T-helper 1 cell (primary cell): ENCODE measurements at regions not wholly inside any gene's neighbourhood (a gene's known extent, or its start where the extent isn't known, plus 50 kb on each side); places are given as distances from the start of the nearest gene placed in this dataset.

Experiments used
- DNase-seq, 5 donors: peaks; one replicate each; pipeline ENCODE4 v3.0.0-alpha.2; 2012 to 2020

DNA sequence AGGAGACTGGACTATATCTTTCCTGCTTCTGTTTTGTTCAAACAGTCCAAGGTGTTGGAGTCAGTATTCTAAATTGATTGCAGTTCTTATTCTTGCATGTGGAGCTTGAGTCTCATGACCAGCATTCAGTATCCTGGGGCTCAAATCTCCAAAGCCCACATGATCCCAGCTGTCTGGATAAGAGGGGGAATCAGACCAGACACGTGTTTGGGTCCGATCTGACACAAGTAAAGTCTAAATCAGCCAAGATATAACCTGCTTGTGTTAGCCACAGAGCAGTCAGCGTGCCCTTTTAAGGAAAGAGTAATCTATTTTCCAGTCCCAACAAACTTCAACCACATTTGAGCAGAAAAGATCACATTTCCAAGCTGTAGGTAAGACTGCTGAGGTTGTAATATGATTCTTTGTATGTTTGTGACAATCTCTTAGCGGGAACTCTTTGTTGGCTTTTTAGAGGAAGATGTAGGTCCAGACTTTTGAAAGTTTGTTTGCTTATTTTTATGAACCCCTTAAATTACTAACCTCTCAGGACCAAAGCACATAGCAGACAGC is 334.6 kb downstream of the SLC4A3 start:
- no peak for DNase-seq

DNA sequence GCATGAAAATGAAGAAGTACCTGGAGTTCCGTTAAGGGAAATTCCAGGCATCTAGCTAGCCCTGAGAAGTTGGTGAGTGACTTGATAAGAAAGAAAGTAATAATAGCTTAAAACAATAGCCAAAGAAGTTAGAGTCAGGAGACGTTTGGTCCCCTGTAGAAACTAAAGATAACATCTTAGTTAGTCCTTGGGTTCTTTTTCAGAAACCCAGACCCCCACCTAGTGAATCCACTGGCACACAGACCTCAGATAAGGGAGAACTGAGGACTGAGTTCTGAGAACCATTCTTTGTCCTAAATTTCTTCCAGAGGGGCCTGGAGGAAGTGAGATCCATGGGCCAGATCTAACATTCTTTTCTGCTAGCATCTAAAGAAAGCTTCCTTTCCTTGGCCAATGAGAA is 335.4 kb downstream of the SLC4A3 start:
- DNase-seq, result no peak

GRCh38 chr2:219965287-219966194 is 338.1 kb downstream of the SLC4A3 start:
- no peak for DNase-seq

GRCh38 chr2:219967247-219968245 is 340.1 kb downstream of the SLC4A3 start:
- DNase-seq, result no peak

DNA sequence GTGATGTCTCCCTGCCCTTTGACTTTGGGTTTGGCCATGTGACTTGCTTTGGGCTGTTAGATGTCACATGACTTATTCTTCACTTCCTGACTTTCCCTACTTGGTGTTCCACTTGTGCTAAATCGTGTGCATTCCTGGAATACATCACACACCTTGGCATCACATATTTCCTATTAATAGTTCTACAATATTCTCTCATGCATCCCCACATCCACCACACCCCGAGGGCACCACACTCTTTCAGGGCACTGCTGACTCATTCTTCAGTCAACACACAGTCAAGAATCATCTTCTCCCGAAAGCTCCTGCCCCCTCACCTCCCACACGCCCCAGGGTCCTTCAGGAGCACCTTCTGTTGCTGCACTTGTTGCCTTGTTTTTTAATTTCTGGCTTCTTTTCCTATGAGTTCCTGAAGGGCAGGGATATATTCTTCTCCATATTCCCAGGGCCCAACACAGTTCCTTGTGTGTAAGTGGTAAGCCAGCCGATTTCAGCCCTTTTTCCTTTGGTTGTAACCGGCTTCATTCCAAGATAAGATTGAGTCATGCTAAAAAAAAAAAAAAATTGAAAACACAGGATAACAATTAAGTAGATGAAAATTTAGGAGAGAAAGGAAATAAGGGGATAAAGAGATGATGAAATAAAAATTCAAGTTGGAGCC is 341.4 kb downstream of the SLC4A3 start:
- no peak for DNase-seq

DNA sequence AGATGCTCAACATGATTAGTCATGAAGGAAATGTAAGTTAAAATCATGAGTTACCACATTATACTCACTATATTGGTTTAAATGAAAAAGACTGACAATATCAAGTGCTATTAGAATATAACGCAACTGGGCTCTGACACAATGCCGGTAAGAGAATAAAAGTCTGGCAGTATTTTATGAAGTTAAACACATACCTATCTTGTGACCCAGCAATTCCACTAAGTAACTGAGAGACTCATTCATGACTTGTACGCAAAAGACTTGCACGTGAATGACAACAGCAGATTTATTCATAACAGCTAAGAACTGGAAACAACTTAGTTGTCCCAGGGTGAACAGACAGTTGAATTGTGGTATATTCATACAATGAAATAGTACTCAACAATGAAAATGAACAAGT is 342.1 kb downstream of the SLC4A3 start:
- no peak for DNase-seq

DNA sequence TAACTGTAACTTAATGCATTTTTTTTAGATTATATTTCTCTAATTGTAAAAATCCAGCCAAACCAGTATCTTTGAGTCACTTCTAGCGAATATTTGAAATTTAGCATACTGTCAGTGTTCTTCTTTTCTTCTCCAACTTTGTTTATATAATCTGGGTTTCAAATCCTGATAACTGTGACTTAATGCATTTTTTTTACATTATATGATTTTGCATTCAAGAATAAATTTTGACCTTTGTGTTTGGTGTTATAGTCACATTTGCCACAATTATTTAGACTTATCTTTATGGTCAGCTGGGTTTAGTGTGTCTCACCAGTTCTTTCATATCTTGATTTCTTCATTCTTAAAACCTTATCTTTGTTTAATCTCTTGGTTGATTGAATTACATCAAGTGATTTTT is 345.7 kb downstream of the SLC4A3 start:
- DNase-seq, result no peak

DNA sequence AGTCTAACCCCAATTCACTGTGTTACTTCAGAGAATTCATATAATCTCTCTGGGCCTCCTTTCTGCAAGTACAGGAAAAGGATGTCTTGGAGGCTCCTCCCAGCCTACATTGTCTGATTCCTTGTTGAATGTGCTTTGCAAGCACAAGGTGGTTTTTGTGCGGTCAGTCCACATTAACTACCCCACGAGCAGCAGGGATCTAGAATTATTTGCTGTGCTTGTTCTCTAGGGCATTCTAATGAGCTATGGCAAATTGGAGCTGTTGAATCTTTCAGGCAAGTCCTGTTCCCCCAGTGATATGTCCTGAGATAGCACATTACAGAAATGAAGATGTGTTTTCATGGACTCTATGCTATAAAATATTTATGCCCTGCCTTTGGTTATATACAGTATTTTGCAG is 349.4 kb downstream of the SLC4A3 start:
- no peak for DNase-seq

DNA sequence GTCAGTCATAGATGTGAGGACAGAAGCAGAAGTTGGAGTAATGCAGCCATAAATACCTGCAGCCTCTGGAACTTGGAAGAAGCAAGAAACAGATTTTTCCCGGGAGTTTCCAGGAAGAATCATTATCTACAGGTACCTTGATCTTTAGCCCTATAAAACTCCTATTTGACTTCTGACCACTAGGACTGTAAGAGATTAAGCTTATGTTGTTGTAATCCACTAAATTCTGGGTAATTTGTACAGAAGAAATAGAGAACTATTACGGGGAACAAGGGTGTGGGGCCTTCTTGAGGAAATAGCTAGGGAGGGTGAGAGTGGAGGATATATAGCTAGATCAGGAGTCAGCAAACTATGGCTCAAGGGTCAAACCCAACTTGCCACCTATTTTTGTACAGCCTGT is 353.2 kb downstream of the SLC4A3 start:
- no peak for DNase-seq

DNA sequence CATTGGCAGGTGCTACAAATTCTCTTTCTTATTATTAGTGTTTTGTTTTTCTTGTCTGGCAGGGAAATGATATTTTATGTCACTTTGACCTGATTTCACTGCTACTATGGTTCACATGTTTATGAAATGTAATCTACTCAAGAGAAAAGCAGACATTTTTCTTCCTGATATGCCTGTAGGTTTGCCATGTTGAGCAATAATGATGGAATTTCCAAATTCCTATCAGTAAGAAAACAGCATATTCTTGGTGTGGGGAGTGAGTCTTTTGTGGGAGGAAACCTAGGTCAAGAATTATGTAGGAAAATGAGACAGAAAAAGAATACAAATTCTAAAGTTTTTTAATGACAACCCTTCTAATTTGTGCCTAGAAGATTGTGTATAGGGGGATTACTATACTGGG is 356.4 kb downstream of the SLC4A3 start:
- DNase-seq, result no peak

DNA sequence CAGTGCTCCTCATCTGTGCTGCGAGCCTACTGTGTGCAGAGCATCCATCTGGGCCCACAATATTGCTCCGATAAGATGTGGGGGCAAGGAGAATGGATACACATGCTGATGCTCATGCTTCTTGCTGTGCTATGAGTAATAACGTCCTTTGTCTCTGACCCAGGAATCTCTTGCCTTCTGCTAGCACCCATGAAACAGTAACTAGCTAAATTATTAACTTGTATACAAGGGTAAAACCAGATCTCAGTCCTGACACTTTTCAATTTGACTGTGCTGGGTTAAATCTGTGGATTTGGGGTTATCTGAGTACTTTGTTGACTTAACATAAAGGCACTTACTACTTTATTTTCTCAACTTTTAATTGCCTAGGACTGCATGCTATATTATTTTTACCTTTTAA is 357.6 kb downstream of the SLC4A3 start:
- DNase-seq, result no peak

- no peak for DNase-seq
These were observed 360.4 kb downstream of the SLC4A3 start for GRCh38 chr2:219987830-219988229.

DNA sequence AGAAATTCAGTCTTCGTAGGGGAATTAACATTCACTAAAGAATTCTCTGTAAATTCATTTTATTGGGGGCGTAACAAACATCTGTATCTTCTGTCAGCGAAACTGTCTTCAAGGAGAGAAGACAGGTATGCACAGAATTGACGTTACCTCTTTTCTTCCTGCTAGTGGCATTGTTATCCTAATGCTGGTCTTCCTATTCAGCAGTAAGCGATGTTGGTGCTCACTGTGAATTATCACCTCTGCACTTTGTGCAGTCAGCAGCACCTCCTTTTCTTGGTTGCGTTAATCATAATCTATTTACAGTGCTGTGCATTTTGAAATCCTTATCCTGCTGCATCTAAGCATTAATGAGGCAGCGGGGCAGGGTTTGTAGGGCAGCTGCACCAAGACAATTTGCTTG is 362.3 kb downstream of the SLC4A3 start:
- DNase-seq, result no peak

GRCh38 chr2:219991116-219991515 is 363.7 kb downstream of the SLC4A3 start:
- no peak for DNase-seq

- no peak for DNase-seq
These were observed 368.0 kb downstream of the SLC4A3 start for GRCh38 chr2:219995399-219995798.

DNA sequence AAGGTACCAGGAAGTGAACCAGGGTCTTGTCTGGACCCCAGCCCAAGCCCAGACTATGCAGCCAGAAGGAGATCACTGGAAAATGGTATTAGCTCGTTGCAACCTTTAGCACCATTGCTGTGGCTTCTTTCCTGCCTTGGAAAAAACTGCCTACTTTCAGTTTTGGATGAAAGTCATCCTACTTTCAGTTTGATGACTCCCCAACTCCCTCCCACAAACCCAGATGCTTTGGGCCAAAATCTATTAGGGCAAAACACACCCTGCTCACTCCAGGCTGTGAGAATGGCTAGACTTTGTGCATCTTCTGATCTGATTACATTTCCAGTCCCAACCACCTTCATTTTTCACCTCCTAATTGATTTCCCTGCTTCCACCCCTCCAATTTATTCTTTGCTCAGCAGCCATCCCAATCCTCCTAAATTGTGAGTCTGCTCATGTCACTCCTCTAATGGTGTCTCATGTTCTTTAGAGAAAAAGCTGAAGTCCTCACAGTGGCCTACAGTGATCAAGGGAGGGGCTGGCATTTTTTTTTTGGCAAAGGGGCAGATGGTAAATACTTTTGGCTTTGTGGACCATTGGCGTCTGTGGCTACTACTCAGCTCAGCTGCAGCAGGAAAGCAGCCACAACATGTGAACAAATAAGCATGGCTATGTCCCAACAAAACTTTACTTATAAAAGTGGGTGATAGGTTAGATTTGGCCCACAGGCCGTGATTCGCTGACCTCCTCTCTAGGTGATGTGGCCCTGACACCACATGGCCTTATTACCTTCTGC is 368.7 kb downstream of the SLC4A3 start:
- no peak for DNase-seq

DNA sequence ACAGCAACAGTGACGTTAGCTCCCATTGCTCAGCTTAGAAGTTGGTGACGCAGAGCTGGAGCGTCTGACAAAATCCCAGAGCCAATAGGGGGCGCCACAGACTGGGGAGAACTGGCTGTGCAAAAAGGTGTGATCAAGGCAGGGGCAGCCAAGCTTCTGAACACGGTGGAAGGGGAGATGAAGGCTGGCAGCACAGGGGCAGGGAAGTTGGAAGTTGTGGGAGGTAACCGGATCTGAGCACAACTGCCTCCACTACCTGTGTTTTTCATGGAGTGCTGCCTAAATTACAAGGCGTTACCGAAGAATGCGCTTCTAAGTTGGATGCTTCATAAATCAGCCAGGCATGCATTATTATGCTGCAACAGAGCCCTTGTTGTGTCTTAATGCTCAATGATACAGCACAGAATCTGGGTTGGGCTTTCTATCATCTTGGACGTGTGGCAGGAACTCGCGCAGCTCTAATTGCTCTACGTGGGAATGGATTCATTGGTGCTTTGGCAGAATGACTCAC is 370.0 kb downstream of the SLC4A3 start:
- no peak for DNase-seq

- DNase-seq, result no peak
These were observed 370.7 kb downstream of the SLC4A3 start for GRCh38 chr2:219998107-219998506.

DNA sequence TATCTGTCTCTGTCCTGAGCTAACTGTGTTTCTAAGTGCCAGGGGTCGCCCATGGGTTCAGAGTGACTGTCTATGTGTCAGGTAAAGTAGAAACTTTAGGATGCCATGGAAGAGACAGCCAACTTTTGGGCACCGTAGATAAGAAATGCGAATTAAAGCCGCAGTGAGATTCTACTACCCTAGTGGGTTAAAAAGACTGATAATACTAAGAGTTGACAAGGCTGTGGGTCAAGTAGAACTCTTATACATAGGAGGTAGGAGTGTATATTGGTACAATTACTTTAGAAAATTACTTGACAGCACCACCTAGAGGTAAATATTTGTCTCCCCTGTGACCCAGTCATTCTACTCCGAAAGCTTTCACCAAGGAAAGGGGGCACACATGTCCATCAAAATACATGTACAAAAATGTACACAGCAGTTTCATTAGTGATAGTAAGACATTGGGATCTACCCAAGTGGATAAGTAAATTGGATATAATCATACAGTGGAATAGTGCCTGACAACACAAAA is 371.3 kb downstream of the SLC4A3 start:
- no peak for DNase-seq

GRCh38 chr2:220000080-220000479 is 372.6 kb downstream of the SLC4A3 start:
- no peak for DNase-seq

DNA sequence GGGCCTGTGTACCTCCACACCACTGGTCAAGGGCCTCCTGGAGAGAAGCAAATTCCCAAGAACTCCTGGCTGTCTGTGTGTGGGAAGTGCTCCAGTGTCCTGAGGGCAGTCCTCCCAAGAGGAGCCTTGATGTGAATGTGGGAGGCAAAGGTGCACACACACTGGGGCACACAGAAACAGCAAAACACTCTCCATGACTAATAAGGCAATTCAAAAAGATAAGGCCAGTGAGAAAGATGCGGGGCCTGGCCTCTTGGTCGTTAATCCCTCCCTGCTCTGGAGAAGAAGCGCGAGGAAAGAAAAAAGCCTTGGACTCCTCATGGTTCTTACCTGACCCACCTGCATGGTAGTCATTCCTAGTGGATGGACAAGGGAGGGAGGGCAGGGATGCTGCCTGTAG is 373.2 kb downstream of the SLC4A3 start:
- DNase-seq, result no peak
